ENCODE measurements at regions not wholly inside any gene's neighbourhood (a gene's known extent, or its start where the extent isn't known, plus 50 kb on each side); places are given as distances from the start of the nearest gene placed in this dataset.
A peak's percentile ranks its signal among the peaks of the same experiment; 100 is the strongest.

DNA sequence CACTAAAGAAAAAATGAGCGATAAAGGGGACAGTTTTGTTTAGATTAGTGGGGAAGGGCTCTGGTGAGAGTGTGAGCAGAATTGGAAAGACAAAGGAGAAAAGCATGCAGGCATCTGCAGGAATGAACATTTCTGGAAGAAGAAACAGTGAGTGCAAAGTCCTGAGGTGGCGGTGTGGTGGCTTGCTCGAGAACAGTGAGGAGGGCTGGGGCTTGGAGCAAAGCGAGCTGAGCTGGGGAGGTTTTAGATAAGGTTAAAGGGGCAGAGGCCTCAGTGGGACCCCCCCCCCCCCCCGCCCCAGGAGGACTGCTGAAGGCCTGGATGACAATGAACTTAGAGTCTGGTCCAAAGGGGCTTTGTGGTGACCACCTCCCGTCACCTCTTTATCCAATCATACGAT lies 202.7 kb upstream of the MVB12B start:
- DNase-seq (ENCODE audit: low read depth in 1 of 2, low spot score in 1 of 2): no peak

GRCh38 chr9:126125177-126125576 lies 201.5 kb upstream of the MVB12B start:
- DNase-seq (ENCODE audit: low read depth in 1 of 2, low spot score in 1 of 2): no peak

DNA sequence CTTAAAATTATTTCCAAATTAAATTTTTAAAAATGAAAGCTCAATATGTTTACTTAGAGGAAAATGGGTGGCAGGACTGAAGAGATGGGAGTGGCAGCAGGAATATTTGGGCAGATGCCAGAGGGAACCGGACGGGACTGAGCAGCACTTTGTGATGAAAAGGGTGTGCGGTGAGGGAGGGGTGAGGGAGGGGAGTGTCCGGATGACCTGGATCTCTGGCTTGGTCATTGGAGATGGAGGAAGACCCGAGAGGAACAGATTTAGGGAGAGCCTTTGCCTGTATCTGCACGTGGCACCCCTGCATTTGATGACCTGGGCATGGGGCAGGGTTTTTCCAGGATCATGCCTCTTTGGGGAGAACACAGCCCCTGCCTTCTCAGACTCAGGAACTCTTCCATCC lies 201.1 kb upstream of the MVB12B start:
- DNase-seq (ENCODE audit: low read depth in 1 of 2, low spot score in 1 of 2): no peak

- DNase-seq (ENCODE audit: low read depth in 1 of 2, low spot score in 1 of 2): no peak
Measured at GRCh38 chr9:126125992-126126409, 200.6 kb upstream of the MVB12B start.

GRCh38 chr9:126126807-126127206 lies 199.8 kb upstream of the MVB12B start:
- DNase-seq (ENCODE audit: low read depth in 1 of 2, low spot score in 1 of 2): no peak

- no peak for DNase-seq (ENCODE audit: low read depth in 1 of 2, low spot score in 1 of 2)
Measured at GRCh38 chr9:126127591-126127990, 199.0 kb upstream of the MVB12B start.

- DNase-seq (ENCODE audit: low read depth in 1 of 2, low spot score in 1 of 2): no peak
Measured at GRCh38 chr9:126128494-126129142, 198.0 kb upstream of the MVB12B start.

- no peak for DNase-seq (ENCODE audit: low read depth in 1 of 2, low spot score in 1 of 2)
Measured at GRCh38 chr9:126131066-126132010, 195.3 kb upstream of the MVB12B start.

GRCh38 chr9:126132746-126133145 lies 193.9 kb upstream of the MVB12B start:
- no peak for DNase-seq (ENCODE audit: low read depth in 1 of 2, low spot score in 1 of 2)

DNA sequence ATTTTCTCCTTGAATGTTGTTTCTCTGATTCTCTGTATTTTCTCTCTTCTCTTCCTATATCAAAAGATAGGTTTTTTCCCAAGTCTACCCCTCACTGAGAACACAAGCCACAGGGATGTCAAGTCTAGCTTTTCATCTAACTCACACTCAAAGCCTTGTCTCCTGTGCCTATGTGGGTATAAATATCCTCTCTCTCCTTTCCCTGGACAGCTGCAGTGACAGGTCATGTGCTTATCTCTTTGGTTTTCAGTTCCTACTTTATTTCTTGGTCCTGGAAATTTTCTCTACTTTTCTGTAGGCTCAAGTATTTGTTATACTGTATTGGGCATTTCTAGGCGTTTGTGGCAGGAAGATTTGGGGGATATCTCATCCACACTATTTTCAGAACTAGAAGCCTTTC lies 182.4 kb upstream of the MVB12B start:
- DNase-seq (ENCODE audit: low read depth in 1 of 2, low spot score in 1 of 2): no peak

GRCh38 chr9:126144603-126145456 lies 181.8 kb upstream of the MVB12B start:
- DNase-seq (ENCODE audit: low read depth in 1 of 2, low spot score in 1 of 2): no peak

DNA sequence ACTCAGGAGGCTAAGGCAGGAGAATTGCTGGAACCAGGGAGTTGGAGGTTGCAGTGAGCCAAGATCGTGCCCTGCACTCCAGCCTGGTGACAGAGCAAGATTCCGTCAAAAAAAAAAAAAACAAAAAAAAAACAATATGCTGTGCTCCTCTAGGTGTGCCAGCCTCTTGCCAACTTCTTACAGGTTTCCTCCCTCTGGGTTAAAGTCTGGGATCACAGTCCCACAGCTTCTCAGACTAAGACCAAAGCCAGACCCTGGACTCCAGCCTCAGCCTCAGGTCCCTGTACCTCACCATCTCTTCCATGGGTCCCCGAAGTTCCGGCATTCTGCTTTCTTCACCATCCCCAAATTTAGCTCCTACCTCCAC lies 180.8 kb upstream of the MVB12B start:
- DNase-seq (ENCODE audit: low read depth in 1 of 2, low spot score in 1 of 2): no peak

DNA sequence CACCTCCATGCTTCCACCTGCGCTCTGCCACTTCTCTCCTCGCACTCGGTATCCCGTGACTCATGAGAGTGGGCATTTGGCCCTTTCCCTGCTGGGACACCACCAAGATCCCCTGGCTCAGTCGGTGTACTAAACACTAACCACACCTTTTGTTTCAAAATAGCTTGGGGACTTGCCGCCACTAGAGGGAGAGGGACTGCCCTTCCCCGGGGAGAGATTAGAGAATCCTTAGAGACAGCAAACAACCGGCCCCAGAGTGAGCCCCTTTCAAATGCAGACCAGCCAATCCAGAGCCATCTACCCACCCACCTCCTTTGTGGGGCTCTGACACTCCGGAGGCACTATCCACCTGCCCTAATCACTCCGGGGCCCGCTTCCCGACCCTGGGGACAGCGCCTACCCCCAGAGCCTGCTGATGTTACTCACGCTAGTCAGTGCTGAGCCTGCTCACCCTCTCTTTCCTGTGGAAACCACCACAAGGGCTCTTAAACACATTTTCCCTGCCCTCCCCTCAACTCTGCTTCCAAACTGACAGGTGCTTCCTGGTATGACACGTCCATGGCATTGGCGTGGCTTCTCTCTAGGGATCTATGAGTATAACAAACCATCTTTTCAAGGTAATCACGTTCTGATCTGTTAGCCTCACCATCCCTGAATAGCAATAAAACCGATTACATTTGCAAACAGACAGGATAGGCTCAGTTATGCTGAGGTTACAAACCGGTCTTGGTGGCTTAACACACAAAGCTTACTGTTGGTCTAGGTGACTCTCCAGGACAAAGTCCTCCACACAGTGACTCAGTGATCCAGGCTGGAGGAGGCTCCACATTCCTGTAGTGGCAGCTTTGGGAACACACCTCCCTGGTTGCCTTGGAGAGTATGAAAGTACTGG lies 180.1 kb upstream of the MVB12B start:
- DNase-seq (ENCODE audit: low read depth in 1 of 2, low spot score in 1 of 2): peak in 1 of 2 donors; percentile 1

GRCh38 chr9:126147186-126147935 lies 179.3 kb upstream of the MVB12B start:
- DNase-seq (ENCODE audit: low read depth in 1 of 2, low spot score in 1 of 2): no peak

DNA sequence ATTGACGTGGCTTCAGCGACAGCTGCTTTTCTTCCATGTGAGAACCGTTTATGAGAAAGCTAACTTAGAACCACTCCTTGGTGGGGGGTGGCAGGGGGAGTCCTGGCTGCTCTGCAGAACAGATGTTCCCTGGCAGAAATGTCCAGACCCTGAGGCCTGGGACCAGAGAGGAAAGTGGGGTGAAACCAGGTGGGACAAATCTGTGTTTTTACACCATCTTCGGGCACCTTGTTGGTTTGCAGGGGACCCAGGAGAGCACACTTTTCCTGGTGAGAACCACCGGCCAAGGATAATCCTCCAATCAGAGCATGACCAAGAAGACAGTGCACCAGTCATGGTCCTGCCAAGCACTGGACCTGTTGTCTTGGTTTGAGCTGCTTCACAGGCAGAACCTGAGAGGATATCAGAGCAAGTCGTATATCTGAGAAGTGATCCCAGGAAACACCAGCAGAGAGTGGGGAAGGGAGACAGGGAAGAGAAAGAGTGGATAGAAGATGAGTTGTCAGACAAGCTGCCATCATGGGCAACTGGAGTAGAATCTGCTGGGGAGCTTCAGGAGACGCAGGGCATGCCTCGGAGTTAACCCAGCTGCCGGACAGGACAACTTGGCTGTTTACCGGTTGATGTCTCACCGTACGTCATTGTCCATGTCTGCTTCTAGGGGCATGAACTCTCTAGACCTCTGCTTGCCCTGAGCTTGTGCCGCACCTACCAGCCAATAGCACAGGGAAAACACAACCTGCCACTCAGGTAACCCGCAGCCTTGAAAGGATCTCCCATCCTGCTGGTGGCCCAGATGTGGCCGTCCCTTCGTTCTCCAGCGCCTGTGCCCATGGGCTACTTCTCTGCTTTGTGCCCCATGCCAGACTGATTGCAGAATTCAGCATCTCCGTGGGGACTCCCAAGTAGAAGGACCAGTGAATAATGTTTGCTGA lies 178.4 kb upstream of the MVB12B start:
- DNase-seq (ENCODE audit: low read depth in 1 of 2, low spot score in 1 of 2): no peak

DNA sequence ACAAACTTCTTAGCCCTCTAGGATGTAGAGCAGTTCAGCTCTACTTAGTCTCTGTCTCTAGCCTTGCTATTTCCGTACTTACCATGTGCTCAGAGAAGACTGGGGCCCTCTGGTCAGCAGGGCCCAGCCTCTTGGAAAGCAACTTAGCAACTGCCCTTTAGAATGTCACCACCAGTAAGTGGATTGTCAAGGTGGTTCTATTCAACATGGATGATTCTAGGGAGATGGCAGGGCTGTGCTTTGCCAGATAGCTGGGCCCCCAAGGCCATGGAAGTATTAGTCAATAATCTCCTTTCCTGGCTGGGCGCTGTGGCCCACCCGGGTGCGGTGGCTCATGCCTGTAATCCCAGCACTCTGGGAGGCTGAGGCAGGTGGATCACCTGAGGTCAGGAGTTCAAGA lies 177.6 kb upstream of the MVB12B start:
- no peak for DNase-seq (ENCODE audit: low read depth in 1 of 2, low spot score in 1 of 2)

DNA sequence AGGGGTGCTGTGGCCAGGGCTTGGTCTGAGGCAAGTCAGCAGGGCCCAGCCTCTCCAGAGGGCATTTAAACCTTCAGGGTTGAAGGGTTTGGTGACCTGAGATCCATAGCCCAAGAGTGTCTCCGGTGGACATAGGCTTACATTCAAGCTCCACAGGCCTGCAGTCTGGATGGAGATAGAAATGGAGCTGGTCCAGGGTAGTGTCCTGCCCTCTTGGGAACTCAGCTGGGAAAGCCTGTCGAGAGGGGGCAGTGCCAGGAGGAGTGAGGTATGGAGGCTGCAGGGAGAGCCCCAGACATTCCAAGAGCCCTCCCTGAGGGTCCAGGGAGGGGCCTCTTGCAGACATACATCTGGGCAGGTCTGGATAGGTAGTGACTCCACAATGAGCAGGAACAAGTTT lies 177.0 kb upstream of the MVB12B start:
- DNase-seq (ENCODE audit: low read depth in 1 of 2, low spot score in 1 of 2): no peak

- no peak for DNase-seq (ENCODE audit: low read depth in 1 of 2, low spot score in 1 of 2)
Measured at GRCh38 chr9:126150411-126151030, 176.1 kb upstream of the MVB12B start.

Measured in activated CD4-positive, alpha-beta T cell treated with anti-CD3 and anti-CD28 coated beads, Interleukin-2, amount 50 U/mL, for 24 hours (primary cell).